ENCODE measurements at regions not wholly inside any gene's neighbourhood (a gene's known extent, or its start where the extent isn't known, plus 50 kb on each side); places are given as distances from the start of the nearest gene placed in this dataset.

GRCh38 chr2:2564300-2565078 is 233.4 kb upstream of the MYT1L start:
- Histone ChIP-seq H3K9me3 (replicated peaks; ENCODE audit: control insufficient read depth, insufficient read depth, low read depth, low read length) (no peaks in the 10 kb centered on the region), H3K27me3 (ENCODE audit: control insufficient read depth in 2 of 2, insufficient read depth in 2 of 2, low read length in 2 of 2) (peaks cover 26 to 67% of the 10 kb centered on the region in 2 experiments; a peak in 4 of 5 replicates), H3K4me1 (replicated peaks in 1 of 2; ENCODE audit: control insufficient read depth in 2 of 2, insufficient read depth in 2 of 2, low read length in 2 of 2) (no peaks in the 10 kb centered on the region), H3K4me3 (no peak overlapping the region), H3K79me2 (ENCODE audit: control insufficient read depth, insufficient read depth, low read length) (no peaks in the 10 kb centered on the region), H3K36me3 (ENCODE audit: control insufficient read depth, insufficient read depth, low read length) (no peaks in the 10 kb centered on the region), H3K9me1 (ENCODE audit: control insufficient read depth, insufficient read depth, low read length) (no peaks in the 10 kb centered on the region), H3K9ac (ENCODE audit: insufficient read depth in 1 of 2, low read depth in 2 of 2, low read length in 2 of 2) (no peak overlapping the region), H2AFZ (ENCODE audit: low read depth, low read length) (no peak overlapping the region), H3K27ac (ENCODE audit: extremely low read depth, low read depth, low read length) (no peak overlapping the region), H4K20me1 (replicated peaks; ENCODE audit: control insufficient read depth, insufficient read depth, low read length) (peaks cover 12% of the 10 kb centered on the region; the same call in 1 of the 2 replicates), H3K4me2 (ENCODE audit: insufficient read depth, low read length) (no peak overlapping the region)
- ChIA-PET CTCF (ENCODE audit: low intra/inter-chr PET ratio) (no interaction called here), POLR2A (no interaction called here)
- 4% methylated on average over 23 of the region's 24 CpGs for WGBS (ENCODE audit: insufficient coverage, low coverage, missing lambda C conversion rate)
- BruUV-seq (replicated peaks): no TSS peak
- ATAC-seq: no peak; the same call in 2 of the 3 replicates
- intact Hi-C loops (cut with micrococcal nuclease) (no loop called here), in situ Hi-C loops (cut with MboI) (no loop called here)
- no peak for TF ChIP-seq CUX1 (CRISPR knock-in tag; IDR thresholded peaks at IDR 0.05)
- no peak for TF ChIP-seq COPS2 (conservative IDR thresholded peaks at IDR 0.05)
- FAIRE-seq: no peak
- no peak for DNase-seq (ENCODE audit: extremely low read depth in 1 of 4, low spot score in 3 of 4)

Data from K562 (cell line).